HFF-Myc (cell line): ENCODE measurements at regions not wholly inside any gene's neighbourhood (a gene's known extent, or its start where the extent isn't known, plus 50 kb on each side); places are given as distances from the start of the nearest gene placed in this dataset.

ENCODE experiments used
- DNase-seq: peaks from one replicate; pipeline ENCODE4 v3.0.0-alpha.2; 2011; ENCODE audit warnings: low read depth; ENCODE audit errors: extremely low read depth
- H3K4me3 ChIP-seq: replicated peaks from 2 replicates; pipeline ENCODE4 v1.5.1; 2011; ENCODE audit warnings: low read depth, mild to moderate bottlenecking, control low read depth, low read length
- TF ChIP-seq, protein P1 (sequence below): IDR thresholded peaks from 2 replicates; pipeline ENCODE4 v1.5.1; 2012; ENCODE audit warnings: mild to moderate bottlenecking, low read depth, low read length, control low read depth; ENCODE audit errors: missing control alignments

DNA sequence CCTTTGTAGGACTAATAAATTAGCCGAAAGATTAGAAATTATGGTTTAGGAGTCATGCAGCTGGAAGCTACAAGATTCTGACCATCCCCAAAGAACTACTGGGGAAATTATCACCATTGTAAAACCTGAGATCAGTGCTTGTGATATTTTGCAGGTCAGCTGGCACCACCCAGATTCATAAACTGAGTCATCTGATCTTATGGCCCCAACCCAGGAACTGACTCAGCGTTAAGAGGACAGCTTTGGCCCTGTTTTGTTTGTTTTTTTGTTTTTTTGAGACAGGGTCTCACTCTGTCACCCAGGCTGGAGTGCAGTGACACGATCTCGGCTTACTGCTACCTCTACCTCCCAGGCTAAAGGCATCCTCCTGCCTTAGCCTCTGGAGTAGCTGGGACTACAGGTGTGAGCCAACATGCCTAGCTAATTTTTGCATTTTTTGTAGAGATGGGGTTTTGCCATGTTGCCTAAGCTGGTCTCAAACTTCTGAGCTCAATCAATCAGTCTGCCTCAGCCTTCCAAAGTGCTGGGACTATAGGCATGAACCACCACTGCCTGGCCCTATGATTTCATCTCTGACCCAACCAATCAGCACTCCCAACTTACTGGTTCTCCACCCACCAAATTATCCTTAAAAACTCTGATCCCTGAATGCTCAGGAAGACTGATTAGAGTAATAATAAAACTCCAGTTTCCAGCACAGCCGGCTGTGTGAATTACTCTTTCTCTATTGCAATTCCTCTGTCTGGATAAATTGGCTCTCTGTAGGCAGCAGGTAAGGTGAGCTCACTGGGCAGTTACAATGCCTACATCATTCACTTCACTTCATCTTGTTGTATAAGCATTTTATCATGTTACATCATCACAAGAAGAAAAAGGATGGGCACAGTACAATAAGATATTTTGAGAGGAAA, 79.4 kb upstream of the KSR1 start:
- DNase-seq = no peak
- TF ChIP-seq, protein P1, sequence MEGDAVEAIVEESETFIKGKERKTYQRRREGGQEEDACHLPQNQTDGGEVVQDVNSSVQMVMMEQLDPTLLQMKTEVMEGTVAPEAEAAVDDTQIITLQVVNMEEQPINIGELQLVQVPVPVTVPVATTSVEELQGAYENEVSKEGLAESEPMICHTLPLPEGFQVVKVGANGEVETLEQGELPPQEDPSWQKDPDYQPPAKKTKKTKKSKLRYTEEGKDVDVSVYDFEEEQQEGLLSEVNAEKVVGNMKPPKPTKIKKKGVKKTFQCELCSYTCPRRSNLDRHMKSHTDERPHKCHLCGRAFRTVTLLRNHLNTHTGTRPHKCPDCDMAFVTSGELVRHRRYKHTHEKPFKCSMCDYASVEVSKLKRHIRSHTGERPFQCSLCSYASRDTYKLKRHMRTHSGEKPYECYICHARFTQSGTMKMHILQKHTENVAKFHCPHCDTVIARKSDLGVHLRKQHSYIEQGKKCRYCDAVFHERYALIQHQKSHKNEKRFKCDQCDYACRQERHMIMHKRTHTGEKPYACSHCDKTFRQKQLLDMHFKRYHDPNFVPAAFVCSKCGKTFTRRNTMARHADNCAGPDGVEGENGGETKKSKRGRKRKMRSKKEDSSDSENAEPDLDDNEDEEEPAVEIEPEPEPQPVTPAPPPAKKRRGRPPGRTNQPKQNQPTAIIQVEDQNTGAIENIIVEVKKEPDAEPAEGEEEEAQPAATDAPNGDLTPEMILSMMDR = no peak
- no peak overlapping the region for H3K4me3 ChIP-seq

DNA sequence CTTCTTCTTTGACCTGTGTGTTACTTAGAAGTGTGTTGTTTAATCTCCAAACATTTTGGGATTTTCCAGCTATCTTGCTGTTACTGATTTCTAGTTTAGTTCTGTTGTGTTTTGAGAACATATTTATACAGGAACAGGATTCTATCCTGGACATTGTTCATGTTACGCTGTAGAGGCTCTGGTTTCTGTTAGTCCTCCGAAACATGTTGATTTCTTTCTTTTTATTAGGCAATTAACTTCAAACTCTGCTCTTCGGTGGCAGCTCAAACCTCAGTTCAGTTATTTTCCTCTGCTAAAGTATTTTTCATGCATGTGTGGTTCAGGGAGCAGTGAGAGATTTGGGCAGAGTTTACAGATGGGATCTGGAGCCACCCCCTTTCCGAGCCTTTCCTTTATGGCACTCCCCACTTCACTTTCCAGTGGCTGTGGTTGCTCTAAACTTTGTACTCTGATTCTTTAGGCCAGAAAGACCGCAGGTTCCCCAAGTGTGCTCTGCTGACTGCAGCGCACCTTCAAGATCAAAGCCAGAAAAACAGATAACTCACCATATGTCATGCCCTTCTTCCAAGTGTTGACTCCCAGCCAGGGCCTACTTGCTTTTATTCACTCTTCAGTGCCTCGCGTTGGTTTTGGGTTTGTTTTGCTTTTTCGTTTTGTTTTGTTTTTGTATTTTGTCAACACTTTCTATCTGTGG, 77.6 kb upstream of the KSR1 start:
- no peak for DNase-seq
- TF ChIP-seq, protein P1 = no peak
- H3K4me3 ChIP-seq = no peak overlapping the region

DNA sequence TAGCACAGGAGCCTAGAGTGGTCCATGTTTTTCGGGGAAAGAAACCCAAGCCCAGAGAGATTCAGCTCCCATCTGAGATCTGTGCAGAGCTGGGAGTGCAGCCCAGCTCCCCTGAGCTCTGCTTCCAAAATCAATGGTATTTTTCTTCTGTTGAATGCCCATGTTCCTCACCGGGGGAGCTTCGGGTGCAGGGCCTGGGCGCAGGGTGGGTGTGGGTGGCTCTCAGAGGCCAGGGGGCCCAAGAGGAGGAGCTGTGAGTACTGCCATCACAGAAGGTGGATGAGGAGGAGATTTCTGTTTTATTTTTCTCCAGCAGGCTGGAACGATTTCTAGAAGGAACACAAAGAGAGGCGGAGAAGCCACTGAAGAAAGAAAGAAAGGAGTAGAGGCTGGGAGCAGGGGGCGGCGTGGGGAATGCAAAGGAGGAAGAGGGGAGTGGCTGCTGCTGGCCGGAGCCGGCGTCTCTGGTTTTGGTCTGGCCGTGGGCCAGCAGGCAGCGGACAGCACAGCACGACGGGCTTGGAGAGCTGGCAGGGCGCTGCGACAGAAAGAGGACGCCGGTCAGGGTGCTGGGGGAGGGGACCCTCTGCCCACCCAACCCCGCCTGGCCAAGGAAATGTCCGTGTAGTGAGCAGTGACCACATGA, 76.2 kb upstream of the KSR1 start:
- 0 out of 2 replicates have a peak overlapping the region, but pooled peaks have one; percentile 5 for H3K4me3 ChIP-seq

DNA sequence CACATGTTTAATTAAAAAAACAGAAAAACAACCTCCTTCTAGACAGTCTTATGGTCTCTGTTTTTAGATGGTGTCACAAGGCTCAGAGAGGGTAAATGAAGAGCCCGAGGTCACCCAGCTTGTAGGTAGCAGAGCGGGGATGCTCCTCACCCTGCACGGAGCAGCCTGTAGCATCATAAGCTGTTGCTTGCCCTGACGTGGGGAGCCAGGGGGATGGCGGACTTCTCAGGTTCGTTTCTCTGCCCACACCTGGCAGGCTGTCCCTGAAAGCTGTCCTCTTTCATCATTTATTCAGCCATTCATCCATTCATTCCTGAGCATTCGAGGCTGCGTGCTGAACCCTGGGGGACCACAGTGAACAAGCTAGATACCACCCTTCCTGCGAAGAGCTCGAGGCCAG, 75.7 kb upstream of the KSR1 start:
- TF ChIP-seq, protein P1 = no peak
- 0 out of 2 replicates have a peak overlapping the region, but pooled peaks have one; percentile 5 for H3K4me3 ChIP-seq

More for the DNA sequence above, 76.2 kb upstream of the KSR1 start:
- DNase-seq = no peak
- TF ChIP-seq, protein P1 = no peak

DNA sequence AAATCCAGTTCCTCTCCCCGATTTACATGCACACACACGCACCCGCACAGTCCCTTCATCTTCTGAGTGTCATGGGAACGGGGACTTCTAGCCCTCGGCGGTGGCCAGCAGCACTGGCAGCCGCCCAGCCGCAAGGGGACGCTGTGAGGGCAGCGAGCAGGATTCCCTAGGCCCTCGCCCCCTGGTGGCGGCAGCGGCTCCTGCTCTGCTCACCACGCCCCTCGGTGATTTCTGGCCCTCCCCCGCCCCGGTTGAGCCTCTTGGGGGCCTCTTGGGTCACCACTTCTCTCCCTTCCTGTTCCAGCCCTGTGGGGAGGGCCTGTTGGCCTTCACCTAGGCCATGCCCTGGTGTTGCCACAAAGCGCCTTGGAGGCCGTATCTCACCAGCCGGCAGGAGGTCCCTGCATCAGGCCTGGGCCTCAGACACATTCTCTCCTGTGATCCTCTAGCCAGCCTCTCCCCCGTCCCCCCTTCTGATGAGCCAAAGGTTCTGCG, 75.2 kb upstream of the KSR1 start:
- DNase-seq = no peak
- H3K4me3 ChIP-seq = no peak overlapping the region
- TF ChIP-seq, protein P1 = peak; percentile 81

More for the DNA sequence above, 75.7 kb upstream of the KSR1 start:
- no peak for DNase-seq

DNA sequence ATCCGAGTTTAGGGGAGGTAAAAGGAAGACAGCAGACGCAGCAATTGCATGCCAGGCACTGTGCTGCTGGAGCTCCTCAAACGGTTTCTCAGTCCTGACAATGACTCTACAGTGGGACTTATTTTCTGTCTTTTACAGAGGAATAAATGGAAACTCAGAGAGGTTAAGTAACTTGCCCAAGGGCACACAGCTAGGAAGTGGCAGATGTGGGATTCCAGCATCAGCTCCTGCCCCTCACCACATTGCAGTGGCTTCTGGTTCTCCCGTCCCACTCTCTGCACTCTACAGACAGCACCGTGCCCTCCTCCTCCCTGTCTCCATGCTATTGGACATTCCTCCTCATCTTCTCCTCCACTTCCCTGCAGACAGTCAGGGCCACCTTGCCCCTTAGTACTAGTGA, 74.2 kb upstream of the KSR1 start:
- H3K4me3 ChIP-seq = no peak overlapping the region
- DNase-seq = no peak
- TF ChIP-seq, protein P1 = no peak
